GM13977 (cell line): ENCODE measurements at regions not wholly inside any gene's neighbourhood (a gene's known extent, or its start where the extent isn't known, plus 50 kb on each side); places are given as distances from the start of the nearest gene placed in this dataset.

Source experiments
- DNase-seq: peaks from one replicate; pipeline ENCODE4 v3.0.0; 2012; ENCODE audit warnings: low spot score
- CTCF ChIP-seq: IDR thresholded peaks from 2 replicates; pipeline ENCODE4 v1.5.1; 2012; ENCODE audit warnings: mild to moderate bottlenecking, control low read depth; ENCODE audit not compliant: insufficient read depth; ENCODE audit errors: extremely low read depth, missing control alignments
- in situ Hi-C: fragments of 300-500 bp; cut with MboI; formaldehyde crosslinking; loops from one replicate; pipeline ENCODE4 v1.12.0; 2022; ENCODE audit warnings: low sequenced_read_pairs, low pct_unique_long_range_greater_than_20kb, mixed read lengths, inconsistent platforms; ENCODE audit not compliant: unreplicated experiment

- no peak for TF ChIP-seq CTCF
- in situ Hi-C loops, result no loop called here
- no peak for DNase-seq
These were observed 1157.1 kb downstream of the ARAP2 start for GRCh38 chr4:35087218-35087617.

- DNase-seq, result no peak
- TF ChIP-seq CTCF, result no peak
- in situ Hi-C loops, result no loop called here
These were observed 1143.4 kb downstream of the ARAP2 start for GRCh38 chr4:35100932-35101331.

- DNase-seq, result no peak
These were observed 1142.2 kb downstream of the ARAP2 start for GRCh38 chr4:35102066-35102465.

GRCh38 chr4:35105486-35105885 lies 1138.8 kb downstream of the ARAP2 start:
- in situ Hi-C loops, result no loop called here
- no peak for TF ChIP-seq CTCF
- no peak for DNase-seq

More at GRCh38 chr4:35102066-35102465, 1142.2 kb downstream of the ARAP2 start:
- TF ChIP-seq CTCF, result no peak
- in situ Hi-C loops, result no loop called here

- in situ Hi-C loops, result no loop called here
- no peak for DNase-seq
- no peak for TF ChIP-seq CTCF
These were observed 1138.1 kb downstream of the ARAP2 start for GRCh38 chr4:35106091-35106734.

GRCh38 chr4:35124106-35124505 lies 1120.2 kb downstream of the ARAP2 start:
- in situ Hi-C loops, result no loop called here
- no peak for DNase-seq
- no peak for TF ChIP-seq CTCF
